ENCODE measurements at regions not wholly inside any gene's neighbourhood (a gene's known extent, or its start where the extent isn't known, plus 50 kb on each side); places are given as distances from the start of the nearest gene placed in this dataset.
"Not testable (repeated sequence)": the region's sequence is repeated elsewhere in the genome, so short reads cannot be mapped to it uniquely, and the experiment has no call there.

- intact Hi-C loops (cut with DNase I) = no loop called here
- ATAC-seq (no peak), DNase-seq (ENCODE audit: missing footprints) (no peak)
Observed at GRCh38 chr5:112472614-112473013, 53.5 kb upstream of the EPB41L4A start.

- intact Hi-C loops (cut with DNase I) = no loop called here
- peak; percentile 56 for ATAC-seq
- no peak for DNase-seq (ENCODE audit: missing footprints)
Observed at GRCh38 chr5:112473989-112474388, 54.9 kb upstream of the EPB41L4A start.

- DNase-seq (ENCODE audit: missing footprints) (no peak), ATAC-seq (peak; percentile 43)
- intact Hi-C loops (cut with DNase I) = no loop called here
Observed at GRCh38 chr5:112475747-112476365, 56.8 kb upstream of the EPB41L4A start.

- ATAC-seq (no peak), DNase-seq (ENCODE audit: missing footprints) (no peak)
- intact Hi-C loops (cut with DNase I) = no loop called here
Observed at GRCh38 chr5:112479418-112479817, 60.3 kb upstream of the EPB41L4A start.

- no peak for ATAC-seq
- no peak for DNase-seq (ENCODE audit: missing footprints)
- intact Hi-C loops (cut with DNase I) = no loop called here
Observed at GRCh38 chr5:112480501-112480900, 61.4 kb upstream of the EPB41L4A start.

GRCh38 chr5:112483704-112484103 is 64.6 kb upstream of the EPB41L4A start:
- intact Hi-C loops (cut with DNase I) = no loop called here

GRCh38 chr5:112485934-112486355 is 66.9 kb upstream of the EPB41L4A start:
- intact Hi-C loops (cut with DNase I) = no loop called here
- ATAC-seq = no peak

More at GRCh38 chr5:112483704-112484103, 64.6 kb upstream of the EPB41L4A start:
- ATAC-seq (no peak), DNase-seq (ENCODE audit: missing footprints) (no peak)

GRCh38 chr5:112491257-112491656 is 72.2 kb upstream of the EPB41L4A start:
- DNase-seq (ENCODE audit: missing footprints) = no peak
- intact Hi-C loops (cut with DNase I) = loop anchor here (10.0 kb wide), 1 partner anchor 296 kb away; no protein-coding TSS in a partner anchor
- ATAC-seq = no peak

More at GRCh38 chr5:112485934-112486355, 66.9 kb upstream of the EPB41L4A start:
- no peak for DNase-seq (ENCODE audit: missing footprints)

GRCh38 chr5:112492291-112492690 is 73.2 kb upstream of the EPB41L4A start:
- intact Hi-C loops (cut with DNase I) = loop anchor here (10.0 kb wide), 1 partner anchor 297 kb away; no protein-coding TSS in a partner anchor
- DNase-seq (ENCODE audit: missing footprints) (peak; percentile 77), ATAC-seq (peak; percentile 87)

GRCh38 chr5:112503749-112504501 is 84.8 kb upstream of the EPB41L4A start:
- intact Hi-C loops (cut with DNase I); ATAC-seq; DNase-seq (ENCODE audit: missing footprints): not testable (repeated sequence)

- DNase-seq (ENCODE audit: missing footprints); ATAC-seq; intact Hi-C loops (cut with DNase I): not testable (repeated sequence)
Observed at GRCh38 chr5:112509097-112509496, 90.0 kb upstream of the EPB41L4A start.

- DNase-seq (ENCODE audit: missing footprints) (no peak), ATAC-seq (no peak)
- intact Hi-C loops (cut with DNase I) = no loop called here
Observed at GRCh38 chr5:112511920-112512319, 92.8 kb upstream of the EPB41L4A start.

GRCh38 chr5:112512901-112513300 is 93.8 kb upstream of the EPB41L4A start:
- intact Hi-C loops (cut with DNase I) = no loop called here
- DNase-seq (ENCODE audit: missing footprints) (no peak), ATAC-seq (no peak)

GRCh38 chr5:112514111-112514510 is 95.0 kb upstream of the EPB41L4A start:
- no peak for DNase-seq (ENCODE audit: missing footprints)
- ATAC-seq = no peak
- intact Hi-C loops (cut with DNase I) = no loop called here

GRCh38 chr5:112520474-112520873 is 101.4 kb upstream of the EPB41L4A start:
- ATAC-seq; intact Hi-C loops (cut with DNase I): not testable (repeated sequence)

GRCh38 chr5:112522891-112523673 is 104.0 kb upstream of the EPB41L4A start:
- intact Hi-C loops (cut with DNase I); ATAC-seq; DNase-seq (ENCODE audit: missing footprints): not testable (repeated sequence)

More at GRCh38 chr5:112520474-112520873, 101.4 kb upstream of the EPB41L4A start:
- not testable (repeated sequence) for DNase-seq (ENCODE audit: missing footprints)

- intact Hi-C loops (cut with DNase I); ATAC-seq: not testable (repeated sequence)
Observed at GRCh38 chr5:112523674-112524263, 104.7 kb upstream of the EPB41L4A start.

GRCh38 chr5:112525217-112525616 is 106.1 kb upstream of the EPB41L4A start:
- ATAC-seq (no peak), DNase-seq (ENCODE audit: missing footprints) (no peak)
- intact Hi-C loops (cut with DNase I) = no loop called here

More at GRCh38 chr5:112523674-112524263, 104.7 kb upstream of the EPB41L4A start:
- not testable (repeated sequence) for DNase-seq (ENCODE audit: missing footprints)

GRCh38 chr5:112528928-112529327 is 109.9 kb upstream of the EPB41L4A start:
- DNase-seq (ENCODE audit: missing footprints) (no peak), ATAC-seq (no peak)
- intact Hi-C loops (cut with DNase I) = loop anchor here (2.0 kb wide), 1 partner anchor 354 kb away; no protein-coding TSS in a partner anchor
